ENCODE measurements at regions not wholly inside any gene's neighbourhood (a gene's known extent, or its start where the extent isn't known, plus 50 kb on each side); places are given as distances from the start of the nearest gene placed in this dataset.

DNA sequence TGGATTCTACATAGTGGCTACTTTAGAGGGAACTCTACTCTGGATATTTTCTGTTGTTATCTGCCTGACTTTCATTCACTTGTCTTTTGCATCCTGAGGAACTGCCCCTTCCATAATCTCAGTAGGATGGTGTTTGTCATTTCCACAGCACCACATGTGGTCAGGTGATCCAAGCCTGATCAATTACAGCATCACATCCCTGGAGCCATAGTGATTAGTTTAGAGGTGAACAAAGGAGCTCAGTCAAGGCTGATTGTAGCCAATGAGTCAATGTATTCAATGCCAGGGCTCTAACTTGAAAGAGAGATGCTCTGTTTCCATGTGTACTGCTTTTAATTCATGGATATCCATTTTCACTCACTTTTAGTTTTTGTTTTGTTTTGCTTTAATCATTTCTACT is 478.7 kb upstream of the ADAMTS9 start:
- Histone ChIP-seq H3K36me3 (no peaks in the 10 kb centered on the region), H3K4me3 (no peak overlapping the region), H3K9me3 (no peaks in the 10 kb centered on the region), H3K4me1 (peaks cover 0 to 25% (median 8%) of the 10 kb centered on the region in 3 donors), H3K27me3 (no peaks in the 10 kb centered on the region), H3K27ac (no peak overlapping the region)
- TF ChIP-seq EP300 (IDR thresholded peaks at IDR 0.05) (no peak), POLR2A (IDR thresholded peaks at IDR 0.05) (no peak), POLR2AphosphoS5 (IDR thresholded peaks at IDR 0.05) (no peak)
- TF ChIP-seq, protein P1, sequence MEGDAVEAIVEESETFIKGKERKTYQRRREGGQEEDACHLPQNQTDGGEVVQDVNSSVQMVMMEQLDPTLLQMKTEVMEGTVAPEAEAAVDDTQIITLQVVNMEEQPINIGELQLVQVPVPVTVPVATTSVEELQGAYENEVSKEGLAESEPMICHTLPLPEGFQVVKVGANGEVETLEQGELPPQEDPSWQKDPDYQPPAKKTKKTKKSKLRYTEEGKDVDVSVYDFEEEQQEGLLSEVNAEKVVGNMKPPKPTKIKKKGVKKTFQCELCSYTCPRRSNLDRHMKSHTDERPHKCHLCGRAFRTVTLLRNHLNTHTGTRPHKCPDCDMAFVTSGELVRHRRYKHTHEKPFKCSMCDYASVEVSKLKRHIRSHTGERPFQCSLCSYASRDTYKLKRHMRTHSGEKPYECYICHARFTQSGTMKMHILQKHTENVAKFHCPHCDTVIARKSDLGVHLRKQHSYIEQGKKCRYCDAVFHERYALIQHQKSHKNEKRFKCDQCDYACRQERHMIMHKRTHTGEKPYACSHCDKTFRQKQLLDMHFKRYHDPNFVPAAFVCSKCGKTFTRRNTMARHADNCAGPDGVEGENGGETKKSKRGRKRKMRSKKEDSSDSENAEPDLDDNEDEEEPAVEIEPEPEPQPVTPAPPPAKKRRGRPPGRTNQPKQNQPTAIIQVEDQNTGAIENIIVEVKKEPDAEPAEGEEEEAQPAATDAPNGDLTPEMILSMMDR (IDR thresholded peaks at IDR 0.05): no peak
- ATAC-seq: no peak

- 91% methylated on average over 3 of the region's 3 CpGs; no CpG with 5 or more reads in 1 of the 2 donors for WGBS, 2 donors (ENCODE audit: low coverage in 1 of 2)
- Histone ChIP-seq H3K36me3 (no peaks in the 10 kb centered on the region), H3K9me3 (no peaks in the 10 kb centered on the region), H3K4me1 (no peaks in the 10 kb centered on the region), H3K4me3 (no peak overlapping the region), H3K27me3 (no peaks in the 10 kb centered on the region), H3K27ac (no peak overlapping the region)
- ATAC-seq: no peak
- TF ChIP-seq, protein P1 (IDR thresholded peaks at IDR 0.05): no peak
- TF ChIP-seq POLR2A (IDR thresholded peaks at IDR 0.05): no peak
- TF ChIP-seq EP300 (IDR thresholded peaks at IDR 0.05): no peak
- TF ChIP-seq POLR2AphosphoS5 (IDR thresholded peaks at IDR 0.05): no peak
These were observed 470.2 kb upstream of the ADAMTS9 start for GRCh38 chr3:65158023-65158422.

- Histone ChIP-seq H3K27me3 (no peaks in the 10 kb centered on the region), H3K9me3 (no peaks in the 10 kb centered on the region), H3K4me3 (no peak overlapping the region), H3K36me3 (no peaks in the 10 kb centered on the region), H3K4me1 (no peaks in the 10 kb centered on the region), H3K27ac (no peak overlapping the region)
- WGBS, 2 donors (ENCODE audit: low coverage in 1 of 2): 75 to 76% methylated on average over 2 to 6 of the region's 8 CpGs
- ATAC-seq: no peak
- no peak for TF ChIP-seq EP300 (IDR thresholded peaks at IDR 0.05)
- TF ChIP-seq, protein P1 (IDR thresholded peaks at IDR 0.05): no peak
- TF ChIP-seq POLR2A (IDR thresholded peaks at IDR 0.05): no peak
- no peak for TF ChIP-seq POLR2AphosphoS5 (IDR thresholded peaks at IDR 0.05)
These were observed 466.2 kb upstream of the ADAMTS9 start for GRCh38 chr3:65153850-65154512.

DNA sequence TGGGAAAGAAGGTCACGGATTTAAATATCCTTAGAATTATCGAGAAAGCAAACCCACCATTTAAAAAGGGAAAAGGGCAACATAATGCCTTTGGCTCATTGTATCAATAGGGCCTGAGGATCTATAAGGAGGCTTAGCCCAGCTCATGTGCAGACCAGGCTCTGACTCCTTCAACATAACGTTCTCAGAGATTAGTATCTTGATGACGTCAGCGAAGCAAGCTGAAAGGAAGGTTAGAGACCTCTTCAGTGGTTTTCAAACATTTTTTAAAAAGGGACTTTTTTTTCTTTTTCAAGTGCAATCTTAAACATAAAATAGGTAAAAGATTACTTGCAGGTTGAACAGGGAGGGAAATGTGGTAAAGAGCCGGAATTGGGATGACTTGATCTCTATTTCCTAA is 463.9 kb upstream of the ADAMTS9 start:
- Histone ChIP-seq H3K9me3 (no peaks in the 10 kb centered on the region), H3K4me3 (no peak overlapping the region), H3K4me1 (no peaks in the 10 kb centered on the region), H3K27me3 (no peaks in the 10 kb centered on the region), H3K36me3 (no peaks in the 10 kb centered on the region), H3K27ac (no peak overlapping the region)
- WGBS, 2 donors (ENCODE audit: low coverage in 1 of 2): 70 to 90% methylated on average over 4 to 6 of the region's 6 CpGs
- TF ChIP-seq, protein P1 (IDR thresholded peaks at IDR 0.05): no peak
- TF ChIP-seq POLR2A (IDR thresholded peaks at IDR 0.05) (no peak), EP300 (IDR thresholded peaks at IDR 0.05) (no peak), POLR2AphosphoS5 (IDR thresholded peaks at IDR 0.05) (no peak)
- ATAC-seq: no peak

DNA sequence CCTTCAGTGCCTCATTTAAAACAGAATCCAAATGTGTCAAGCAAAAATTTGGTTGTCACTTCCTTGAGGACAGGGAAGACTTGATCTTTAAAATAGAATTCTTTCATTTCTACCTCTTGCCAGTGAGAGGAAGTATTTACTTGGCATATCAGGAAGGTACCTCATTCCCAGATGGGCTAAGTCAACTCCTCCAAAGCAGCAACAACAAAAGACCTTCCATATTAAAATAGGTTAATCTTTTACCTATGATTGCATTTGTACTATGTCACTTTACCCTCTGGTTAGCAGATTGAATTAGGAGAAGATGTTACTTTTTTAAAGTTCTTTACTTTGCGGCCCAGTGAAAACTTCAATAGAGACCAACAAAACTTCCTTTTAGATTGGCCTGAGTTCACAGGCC is 462.1 kb upstream of the ADAMTS9 start:
- no peak for TF ChIP-seq POLR2AphosphoS5 (IDR thresholded peaks at IDR 0.05)
- TF ChIP-seq POLR2A (IDR thresholded peaks at IDR 0.05): no peak
- no peak for TF ChIP-seq EP300 (IDR thresholded peaks at IDR 0.05)
- TF ChIP-seq, protein P1 (IDR thresholded peaks at IDR 0.05): no peak
- no peak for ATAC-seq
- Histone ChIP-seq H3K36me3 (no peaks in the 10 kb centered on the region), H3K27me3 (no peaks in the 10 kb centered on the region), H3K27ac (no peak overlapping the region), H3K9me3 (no peaks in the 10 kb centered on the region), H3K4me1 (no peaks in the 10 kb centered on the region), H3K4me3 (no peak overlapping the region)
- 90% methylated on average over 1 of the region's 1 CpG; no CpG with 5 or more reads in 1 of the 2 donors for WGBS, 2 donors (ENCODE audit: low coverage in 1 of 2)

All from gastroesophageal sphincter (tissue), 4 donors.